MM.1S (cell line): ENCODE measurements at regions not wholly inside any gene's neighbourhood (a gene's known extent, or its start where the extent isn't known, plus 50 kb on each side); places are given as distances from the start of the nearest gene placed in this dataset.

ENCODE experiments used
- CTCF ChIP-seq: fragments of 300-600 bp; sonication (generic); IDR thresholded peaks from 2 replicates; pipeline ENCODE4 v1.5.1; 2016; ENCODE audit warnings: antibody characterized with exemption, low read length, mixed read lengths
- EZH2 ChIP-seq: fragments of 300-600 bp; sonication (generic); optimal IDR thresholded peaks from 2 replicates; pipeline ENCODE3; 2017; ENCODE audit warnings: low read depth, mild to moderate bottlenecking, antibody characterized with exemption, low read length, mixed read lengths

DNA sequence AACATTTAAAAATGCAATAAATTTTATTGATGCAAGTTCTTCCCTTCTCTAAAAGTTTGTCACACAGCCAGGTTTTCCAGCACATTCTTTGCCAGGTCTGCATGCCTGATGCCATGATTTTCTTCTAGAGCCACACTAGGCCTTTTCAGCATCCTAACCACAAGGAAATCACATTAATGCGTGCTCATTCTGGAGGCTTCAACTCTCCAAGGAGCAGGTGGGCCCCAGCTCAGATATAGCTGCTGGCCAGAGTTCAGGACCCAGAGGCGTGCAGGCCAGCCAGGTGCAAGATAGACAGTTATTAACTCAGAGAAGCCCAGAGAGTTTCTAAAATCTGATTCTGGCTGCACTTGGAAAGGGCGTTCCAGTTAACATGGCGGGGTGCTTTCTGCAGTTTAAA lies 124.5 kb upstream of the MAF start:
- TF ChIP-seq CTCF (no peak), EZH2 (no peak)
